HEK293T (cell line): ENCODE measurements at regions not wholly inside any gene's neighbourhood (a gene's known extent, or its start where the extent isn't known, plus 50 kb on each side); places are given as distances from the start of the nearest gene placed in this dataset.
"Not testable (repeated sequence)": the region's sequence is repeated elsewhere in the genome, so short reads cannot be mapped to it uniquely, and the experiment has no call there.

ENCODE experiments used
- ARNT ChIP-seq: fragments of 450-650 bp; IDR thresholded peaks from 2 replicates; pipeline ENCODE4 v1.6.1; 2017; ENCODE audit warnings: mild to moderate bottlenecking
- FOXA1 ChIP-seq: fragments of 450-650 bp; IDR thresholded peaks from 2 replicates; pipeline ENCODE4 v1.6.1; 2016; ENCODE audit warnings: mild to moderate bottlenecking
- FOXM1 ChIP-seq: fragments of 450-650 bp; IDR thresholded peaks from 2 replicates; pipeline ENCODE4 v1.6.1; 2017; ENCODE audit warnings: mild to moderate bottlenecking, borderline replicate concordance
- HDGF ChIP-seq: fragments of 450-650 bp; IDR thresholded peaks from 2 replicates; pipeline ENCODE4 v1.6.1; 2017; ENCODE audit warnings: antibody characterized with exemption, borderline replicate concordance
- SUZ12 ChIP-seq: fragments of 450-650 bp; IDR thresholded peaks from 2 replicates; pipeline ENCODE4 v1.6.1; 2016; ENCODE audit warnings: mild to moderate bottlenecking

DNA sequence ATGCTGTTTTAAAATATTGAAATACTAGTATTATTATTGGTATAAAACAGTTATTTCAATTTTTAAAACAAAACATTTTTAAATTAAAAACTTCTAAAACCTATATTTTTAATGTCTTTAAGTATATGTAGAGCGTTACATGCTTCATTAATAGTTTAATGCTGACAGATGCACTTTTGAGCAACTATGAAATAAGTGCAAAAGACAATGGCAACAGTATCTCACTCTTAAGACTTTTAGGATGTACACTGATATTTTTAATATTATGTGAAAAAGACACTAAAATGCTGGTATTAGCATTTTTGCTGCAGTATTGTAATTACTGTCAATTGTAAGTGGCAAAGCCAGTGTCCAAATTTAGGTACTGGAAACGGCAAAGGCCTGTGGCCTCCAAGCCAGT, 93.2 kb upstream of the NAA35 start:
- not testable (repeated sequence) for TF ChIP-seq HDGF, SUZ12, FOXA1, FOXM1, ARNT
